DMS 273 (cell line): ENCODE measurements at regions not wholly inside any gene's neighbourhood (a gene's known extent, or its start where the extent isn't known, plus 50 kb on each side); places are given as distances from the start of the nearest gene placed in this dataset.
"Not testable (repeated sequence)": the region's sequence is repeated elsewhere in the genome, so short reads cannot be mapped to it uniquely, and the experiment has no call there.

Experiments
- DNase-seq: peaks from one replicate; lab custom pipeline; 2025; ENCODE audit not compliant: unreplicated experiment; lab: John Stamatoyannopoulos, UW

- no peak for DNase-seq
Measured at GRCh38 chr5:87042554-87042953, 225.1 kb upstream of the RASA1 start.

- DNase-seq, result peak; percentile 22
Measured at GRCh38 chr5:87048156-87048555, 219.5 kb upstream of the RASA1 start.

- not testable (repeated sequence) for DNase-seq
Measured at GRCh38 chr5:87049012-87049411, 218.7 kb upstream of the RASA1 start.

- peak; percentile 33 for DNase-seq
Measured at GRCh38 chr5:87051502-87052113, 216.1 kb upstream of the RASA1 start.

- DNase-seq, result no peak
Measured at GRCh38 chr5:87053146-87053545, 214.5 kb upstream of the RASA1 start.

GRCh38 chr5:87054821-87055220, 212.9 kb upstream of the RASA1 start:
- DNase-seq, result no peak

- no peak for DNase-seq
Measured at GRCh38 chr5:87061046-87061445, 206.6 kb upstream of the RASA1 start.

- no peak for DNase-seq
Measured at GRCh38 chr5:87069311-87069710, 198.4 kb upstream of the RASA1 start.

- peak; percentile 32 for DNase-seq
Measured at GRCh38 chr5:87069974-87070608, 197.6 kb upstream of the RASA1 start.

- DNase-seq, result no peak
Measured at GRCh38 chr5:87074072-87074471, 193.6 kb upstream of the RASA1 start.

- no peak for DNase-seq
Measured at GRCh38 chr5:87074934-87075541, 192.6 kb upstream of the RASA1 start.

- DNase-seq, result no peak
Measured at GRCh38 chr5:87076411-87076810, 191.3 kb upstream of the RASA1 start.

- no peak for DNase-seq
Measured at GRCh38 chr5:87076931-87077330, 190.8 kb upstream of the RASA1 start.

- no peak for DNase-seq
Measured at GRCh38 chr5:87079219-87079618, 188.5 kb upstream of the RASA1 start.

GRCh38 chr5:87081016-87081415, 186.7 kb upstream of the RASA1 start:
- DNase-seq, result no peak

- DNase-seq, result no peak
Measured at GRCh38 chr5:87081511-87082372, 185.9 kb upstream of the RASA1 start.

GRCh38 chr5:87094347-87094746, 173.3 kb upstream of the RASA1 start:
- no peak for DNase-seq

- no peak for DNase-seq
Measured at GRCh38 chr5:87094833-87095232, 172.8 kb upstream of the RASA1 start.

GRCh38 chr5:87095787-87096186, 171.9 kb upstream of the RASA1 start:
- DNase-seq, result no peak

GRCh38 chr5:87097664-87098063, 170.0 kb upstream of the RASA1 start:
- DNase-seq, result no peak

GRCh38 chr5:87099291-87099839, 168.3 kb upstream of the RASA1 start:
- no peak for DNase-seq
